Right ventricle myocardium inferior (tissue), 1 donor: ENCODE measurements at regions not wholly inside any gene's neighbourhood (a gene's known extent, or its start where the extent isn't known, plus 50 kb on each side); places are given as distances from the start of the nearest gene placed in this dataset.

Experiments
- ATAC-seq: fragments of 200-7000 bp; cut with Tn5 transposase; one replicate; pipeline ENCODE4 v1.9.1; 2020; ENCODE audit warnings: mild to moderate bottlenecking, moderate library complexity
- DNase-seq: peaks from one replicate; pipeline ENCODE4 v3.0.0; 2021; ENCODE audit errors: missing footprints
- intact Hi-C: fragments of 100-400 bp; cut with DNase I; formaldehyde crosslinking; loops from one replicate; pipeline ENCODE4 v1.11.0; 2022
- donor health status: DM: no; HTN: yes; CAD: no; lungs with severe emphysema.

DNA sequence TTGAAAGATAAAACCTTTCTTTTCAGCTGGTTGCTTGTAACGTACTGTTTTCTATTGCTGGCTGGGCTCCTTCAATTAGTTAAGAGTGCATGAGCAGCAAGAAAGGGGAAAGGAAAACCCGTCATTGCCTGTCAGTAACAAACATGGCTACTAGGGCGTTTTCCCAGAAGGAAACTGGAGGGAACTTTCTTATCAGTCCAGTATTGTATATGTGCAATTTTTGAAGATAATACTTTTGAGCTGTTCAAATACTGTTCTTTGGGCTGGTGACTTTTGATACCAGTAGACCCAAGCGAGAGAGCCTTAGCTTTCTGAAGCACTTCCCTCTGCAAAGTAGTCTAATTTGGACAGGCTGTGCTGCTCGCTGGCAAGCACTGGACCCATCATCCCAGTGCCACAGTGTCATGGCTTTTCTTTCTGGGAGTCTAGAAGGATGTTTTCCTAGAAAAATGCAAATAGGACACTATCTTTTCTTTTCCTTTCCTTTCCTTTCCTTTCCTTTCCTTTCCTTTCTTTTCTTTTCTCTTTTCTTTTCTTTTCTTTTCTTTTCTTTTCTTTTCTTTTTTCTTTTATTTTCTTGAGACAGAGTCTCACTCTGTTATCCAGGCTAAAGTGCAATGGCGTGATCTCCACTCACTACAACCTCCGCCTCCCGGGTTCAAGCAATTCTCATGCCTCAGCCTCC lies 149.9 kb upstream of the SMIM23 start:
- intact Hi-C loops = no loop called here

GRCh38 chr5:171637811-171638210 lies 147.8 kb upstream of the SMIM23 start:
- ATAC-seq (no peak), DNase-seq (no peak)
- intact Hi-C loops = no loop called here

More for the DNA sequence above, 149.9 kb upstream of the SMIM23 start:
- ATAC-seq (no peak), DNase-seq (no peak)

GRCh38 chr5:171639205-171639621 lies 146.4 kb upstream of the SMIM23 start:
- ATAC-seq (no peak), DNase-seq (no peak)
- intact Hi-C loops = no loop called here

DNA sequence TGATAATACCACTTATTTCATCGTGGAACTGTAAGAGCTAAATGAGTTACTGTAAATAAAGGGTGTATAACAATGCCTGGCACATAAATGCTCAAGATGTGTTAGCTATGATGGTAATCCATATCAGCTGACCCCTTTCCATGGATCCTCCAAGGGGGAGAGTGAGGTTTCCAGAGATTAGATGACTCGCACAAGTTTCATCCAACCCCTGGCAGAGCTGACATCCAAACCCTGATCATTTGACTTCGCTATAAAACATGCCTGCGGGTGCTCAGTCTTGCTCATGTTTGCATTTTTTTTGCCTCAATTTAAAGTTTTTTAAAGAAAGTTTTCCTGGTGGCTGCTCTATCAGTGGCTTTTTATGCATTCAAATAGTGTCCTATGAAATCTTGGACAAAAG lies 145.7 kb upstream of the SMIM23 start:
- no peak for DNase-seq
- intact Hi-C loops = loop anchor here (2.0 to 5.0 kb wide), 3 partner anchors 61 to 207 kb away; no protein-coding TSS in a partner anchor

GRCh38 chr5:171640480-171640879 lies 145.1 kb upstream of the SMIM23 start:
- ATAC-seq (peak; percentile 84), DNase-seq (no peak)
- intact Hi-C loops = loop anchor here (2.0 to 5.0 kb wide), 3 partner anchors 60 to 207 kb away; no protein-coding TSS in a partner anchor

More for the DNA sequence above, 145.7 kb upstream of the SMIM23 start:
- no peak for ATAC-seq

DNA sequence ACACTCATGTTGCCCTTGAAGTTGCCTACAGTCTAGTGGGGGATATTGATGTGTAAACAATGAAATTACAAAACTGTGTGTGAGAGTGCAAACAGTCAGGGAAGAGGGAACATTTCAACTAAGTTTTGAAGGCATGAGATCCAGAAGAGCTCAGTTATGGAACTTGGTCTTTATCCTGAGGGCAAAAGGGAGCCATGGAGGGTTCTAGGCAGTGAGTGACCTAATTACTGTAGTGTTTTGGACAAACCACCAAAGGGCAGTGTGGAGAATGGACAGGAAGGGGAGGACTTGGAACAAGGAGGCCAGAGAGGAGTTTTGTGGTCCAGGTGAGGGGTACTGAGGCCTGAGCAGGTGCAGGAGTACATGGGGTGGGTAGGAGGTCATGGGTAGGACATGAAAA lies 143.7 kb upstream of the SMIM23 start:
- no peak for ATAC-seq
- intact Hi-C loops = loop anchor here (2.0 to 5.0 kb wide), 3 partner anchors 59 to 205 kb away; no protein-coding TSS in a partner anchor
- no peak for DNase-seq

- DNase-seq = no peak
- ATAC-seq = no peak
- intact Hi-C loops = loop anchor here (5.0 kb wide), 1 partner anchor 204 kb away; no protein-coding TSS in a partner anchor
Observed at GRCh38 chr5:171642894-171643293, 142.7 kb upstream of the SMIM23 start.

DNA sequence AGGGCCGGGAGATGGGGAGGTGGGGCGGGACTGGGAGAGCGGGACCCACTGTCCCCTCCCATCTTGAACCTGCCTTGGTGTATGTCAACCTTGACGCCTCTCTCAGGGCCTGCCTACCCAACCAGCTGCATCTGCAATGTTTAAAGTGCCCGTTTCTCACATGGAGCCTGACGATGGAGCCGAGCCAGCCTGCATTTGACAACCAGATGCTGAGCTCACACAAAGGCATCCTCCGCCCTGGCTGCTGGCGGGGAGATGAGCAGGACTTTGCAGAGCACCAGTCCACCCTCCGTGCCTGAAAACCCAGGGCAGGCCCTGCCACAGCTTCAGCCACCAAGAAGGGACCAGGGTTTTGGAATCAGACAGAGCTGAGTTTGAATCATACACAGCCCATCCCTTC lies 141.1 kb upstream of the SMIM23 start:
- ATAC-seq (no peak), DNase-seq (peak; percentile 70)
- intact Hi-C loops = loop anchor here (5.0 kb wide), 1 partner anchor 203 kb away; no protein-coding TSS in a partner anchor

DNA sequence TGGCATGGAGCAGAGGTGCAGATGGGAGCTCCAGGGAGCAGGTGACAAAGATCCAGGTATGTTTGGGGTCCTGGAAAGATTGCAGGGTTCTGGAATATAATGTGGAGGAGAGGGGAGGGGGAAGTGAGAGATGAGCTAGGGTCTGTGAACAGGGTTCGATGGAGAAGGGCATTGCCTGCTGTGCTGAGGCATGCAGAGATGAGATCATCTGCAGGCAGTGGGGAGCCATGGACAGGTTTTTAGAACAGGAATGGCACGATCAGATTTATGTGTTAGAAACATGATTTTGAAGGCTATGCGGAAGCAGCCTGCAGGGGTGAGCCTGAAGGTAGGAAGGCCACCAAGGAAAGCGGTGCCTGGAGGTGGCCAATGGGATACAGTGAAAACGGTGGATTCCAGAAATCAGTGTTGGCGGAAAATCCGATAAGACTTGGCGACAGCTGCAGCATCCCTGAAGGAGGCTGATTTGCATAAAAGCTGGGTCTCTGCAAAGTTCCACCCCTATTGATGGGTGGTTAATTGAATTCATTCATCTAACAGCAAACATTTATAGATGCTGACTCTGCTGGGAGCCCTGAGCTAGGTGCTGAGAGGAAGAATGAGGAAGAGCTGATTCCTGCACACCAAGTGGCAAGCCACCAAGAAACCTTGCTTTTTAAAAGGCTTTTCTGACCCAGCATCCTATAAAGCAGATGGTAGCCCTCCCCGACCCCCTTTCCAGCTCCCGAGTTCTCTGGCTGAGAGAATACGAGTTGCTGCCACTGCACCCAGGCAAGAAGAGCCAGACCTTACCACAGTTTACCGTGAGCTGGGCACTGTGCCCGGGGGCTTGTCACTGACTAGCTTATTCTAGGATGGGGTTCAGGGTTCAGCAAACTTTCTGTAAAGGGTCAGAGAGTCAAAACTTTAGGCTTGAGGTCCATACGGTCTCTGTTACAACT lies 139.2 kb upstream of the SMIM23 start:
- DNase-seq = no peak
- intact Hi-C loops = no loop called here
- ATAC-seq = no peak

DNA sequence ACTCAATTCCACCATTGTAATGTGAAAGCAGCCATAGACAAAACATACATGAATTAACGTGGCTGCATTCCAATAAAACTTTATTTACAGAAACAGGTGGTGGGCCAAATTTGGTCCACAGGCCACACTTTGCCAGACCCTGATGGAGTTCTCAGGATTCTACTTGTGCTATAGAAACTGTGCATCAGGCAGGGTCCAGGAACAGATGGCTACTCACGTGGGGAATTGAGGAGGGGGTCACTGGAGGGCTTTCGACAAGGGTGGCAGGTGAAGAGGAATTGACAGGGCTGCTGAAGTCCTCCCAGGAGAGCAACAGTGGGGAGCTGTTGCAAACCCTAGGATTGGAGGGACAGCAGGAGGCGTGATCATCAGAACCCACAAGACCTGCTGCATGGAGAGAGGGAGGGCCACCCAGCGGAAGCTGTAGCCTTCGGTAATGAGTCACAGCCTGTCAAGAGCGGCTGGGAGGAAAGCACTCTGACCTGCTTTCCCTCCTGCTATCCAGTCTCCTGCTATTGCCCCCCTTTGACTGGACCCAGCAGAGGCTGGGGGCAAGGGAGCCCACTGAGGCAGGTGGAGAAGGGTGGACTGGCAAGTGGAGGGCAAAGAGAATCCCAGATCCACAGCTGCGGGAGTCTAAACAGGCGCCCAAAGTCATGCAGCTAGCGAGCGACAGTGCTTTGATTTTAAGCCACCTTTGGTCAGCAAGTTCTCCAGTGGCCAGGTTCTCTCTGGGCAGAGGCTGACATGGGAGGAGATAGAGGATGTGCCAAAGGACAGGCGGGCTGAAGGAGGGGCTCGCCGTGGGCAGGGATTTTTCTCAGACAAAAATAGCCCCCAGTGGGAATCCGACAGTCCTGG lies 138.3 kb upstream of the SMIM23 start:
- intact Hi-C loops = no loop called here
- DNase-seq (no peak), ATAC-seq (peak; percentile 62)

GRCh38 chr5:171647904-171648260 lies 137.7 kb upstream of the SMIM23 start:
- intact Hi-C loops = no loop called here
- DNase-seq (no peak), ATAC-seq (no peak)

DNA sequence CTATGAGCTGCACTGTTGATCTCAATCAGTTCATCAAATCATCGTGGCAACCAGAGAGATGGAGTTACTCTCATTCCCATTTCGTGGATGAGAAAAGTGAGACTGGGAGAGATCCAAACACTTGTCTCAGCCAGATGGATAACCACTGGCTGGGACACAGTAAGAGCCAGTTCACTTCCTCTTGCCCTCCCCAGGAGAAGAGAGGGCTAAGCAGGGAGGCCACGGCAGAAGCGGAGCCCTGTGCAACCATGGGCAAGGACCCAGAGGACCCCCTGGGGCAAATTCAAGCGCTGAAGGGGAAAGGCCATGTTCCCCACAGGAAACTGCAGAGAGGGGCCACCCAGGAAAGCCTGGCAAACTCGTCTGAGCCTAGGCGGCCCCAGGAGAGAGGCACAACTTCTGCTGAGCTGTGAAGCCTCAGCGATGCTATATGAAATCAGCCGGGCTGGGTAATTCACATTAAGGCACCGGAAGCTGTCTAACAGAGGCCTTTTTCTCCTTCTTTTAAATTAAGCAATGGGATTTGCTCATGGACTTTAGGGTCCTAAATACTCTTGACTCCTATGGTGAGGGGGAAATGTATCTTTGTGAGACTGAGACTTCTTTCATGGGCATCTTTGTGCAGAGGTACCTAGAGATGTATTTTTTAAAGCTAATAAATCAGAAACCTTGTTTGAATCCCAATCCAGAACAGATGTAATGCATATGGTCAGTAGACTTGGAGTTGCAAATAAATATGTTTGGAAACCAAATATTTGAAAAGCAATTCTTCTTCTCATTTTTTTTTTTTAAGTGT lies 137.1 kb upstream of the SMIM23 start:
- DNase-seq (no peak), ATAC-seq (no peak)
- intact Hi-C loops = no loop called here

DNA sequence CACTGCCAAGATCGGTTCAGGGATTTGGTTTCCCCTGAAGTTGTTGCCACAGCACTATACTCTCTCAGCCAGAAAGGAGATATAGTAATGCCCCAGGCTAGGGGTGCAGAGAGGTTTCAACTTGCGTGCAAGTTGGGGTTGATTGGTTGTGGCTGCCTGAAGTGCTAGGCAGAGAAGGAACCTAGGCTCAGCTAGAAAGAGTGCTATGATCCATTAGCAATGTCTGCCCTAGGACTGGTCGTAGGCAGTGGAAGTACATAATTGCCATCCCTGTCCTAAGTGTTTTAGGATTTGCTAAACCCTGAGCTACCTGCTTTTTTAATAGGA lies 136.6 kb upstream of the SMIM23 start:
- ATAC-seq (no peak), DNase-seq (no peak)
- intact Hi-C loops = no loop called here

- ATAC-seq (no peak), DNase-seq (no peak)
- intact Hi-C loops = no loop called here
Observed at GRCh38 chr5:171650597-171650996, 135.0 kb upstream of the SMIM23 start.

GRCh38 chr5:171651102-171651501 lies 134.5 kb upstream of the SMIM23 start:
- intact Hi-C loops = no loop called here
- DNase-seq (no peak), ATAC-seq (no peak)

GRCh38 chr5:171654881-171655280 lies 130.7 kb upstream of the SMIM23 start:
- ATAC-seq (no peak), DNase-seq (no peak)
- intact Hi-C loops = no loop called here

- intact Hi-C loops = no loop called here
- no peak for ATAC-seq
Observed at GRCh38 chr5:171657473-171657872, 128.1 kb upstream of the SMIM23 start.

DNA sequence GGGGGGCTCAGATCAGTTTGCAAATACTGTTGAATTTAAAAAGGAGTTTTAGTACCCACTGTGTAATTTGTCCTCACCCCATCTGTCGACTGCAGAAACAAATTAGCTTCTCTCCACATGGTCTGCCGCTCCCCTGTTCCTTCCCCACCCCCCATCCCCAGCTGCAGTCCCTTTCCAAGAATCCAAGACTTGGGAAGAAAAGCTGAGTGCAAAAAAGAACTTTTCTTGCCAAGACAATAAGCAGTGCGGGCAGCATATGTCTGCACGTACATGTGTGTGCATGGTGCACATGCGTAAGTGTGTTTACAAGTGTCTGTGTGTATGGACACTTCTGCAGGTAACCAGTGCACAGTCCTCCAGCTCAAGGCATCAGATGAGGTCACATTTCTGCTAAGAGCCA lies 125.7 kb upstream of the SMIM23 start:
- DNase-seq (no peak), ATAC-seq (peak; percentile 36)
- intact Hi-C loops = no loop called here

More at GRCh38 chr5:171657473-171657872, 128.1 kb upstream of the SMIM23 start:
- DNase-seq = no peak
